Islet precursor cell (in vitro differentiated cells): ENCODE measurements at regions not wholly inside any gene's neighbourhood (a gene's known extent, or its start where the extent isn't known, plus 50 kb on each side); places are given as distances from the start of the nearest gene placed in this dataset.
"Not testable (repeated sequence)": the region's sequence is repeated elsewhere in the genome, so short reads cannot be mapped to it uniquely, and the experiment has no call there.

Source experiments
- DNase-seq: peaks from one replicate; pipeline ENCODE4 v3.0.0-alpha.2; 2018

- no peak for DNase-seq
Measured at GRCh38 chrX:65821721-65822496, 154.5 kb downstream of the MSN start.

DNA sequence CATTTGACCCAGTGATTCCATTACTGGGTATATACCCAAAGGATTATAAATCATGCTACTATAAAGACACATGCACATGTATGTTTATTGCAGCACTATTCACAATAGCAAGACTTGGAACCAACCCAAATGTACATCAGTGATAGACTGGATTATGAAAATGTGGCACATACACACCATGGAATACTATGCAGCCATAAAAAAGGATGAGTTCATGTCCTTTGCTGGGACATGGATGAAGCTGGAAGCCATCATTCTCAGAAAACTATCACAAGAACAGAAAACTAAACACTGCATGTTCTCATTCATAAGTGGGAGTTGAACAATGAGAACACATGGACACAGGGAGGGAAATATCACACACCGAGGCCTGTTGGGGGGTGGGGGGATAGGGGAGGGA lies 152.5 kb downstream of the MSN start:
- not testable (repeated sequence) for DNase-seq

GRCh38 chrX:65813245-65813644 lies 145.8 kb downstream of the MSN start:
- no peak for DNase-seq

GRCh38 chrX:65811558-65812228 lies 144.2 kb downstream of the MSN start:
- no peak for DNase-seq
